SK-N-SH treated with all-trans-retinoic acid at 6 μM for 48 hours (cell line): ENCODE measurements at regions not wholly inside any gene's neighbourhood (a gene's known extent, or its start where the extent isn't known, plus 50 kb on each side); places are given as distances from the start of the nearest gene placed in this dataset.

Experiments used
- ATAC-seq: fragments of 200-7000 bp; cut with Tn5 transposase; 3 replicates; pipeline ENCODE4 v1.9.1; 2020; ENCODE audit warnings: mild to moderate bottlenecking, moderate library complexity
- ARNTL ChIP-seq: fragments of 450-650 bp; formaldehyde crosslinking; IDR thresholded peaks from 2 replicates; pipeline ENCODE4 v1.5.0; 2020; ENCODE audit warnings: low read depth, mild to moderate bottlenecking, moderate library complexity, borderline replicate concordance
- BACH2 ChIP-seq: fragments of 250-450 bp; sonication (Bioruptor Pico); IDR thresholded peaks from 2 replicates; pipeline ENCODE4 v1.9.0; 2021; ENCODE audit warnings: mild to moderate bottlenecking, borderline replicate concordance
- CSDC2 ChIP-seq: fragments of 250-450 bp; sonication (Bioruptor Pico); IDR thresholded peaks from 2 replicates; pipeline ENCODE4 v1.5.0; 2020; ENCODE audit warnings: mild to moderate bottlenecking, moderate library complexity
- ESRRG ChIP-seq: fragments of 250-450 bp; sonication (Bioruptor Pico); IDR thresholded peaks from 2 replicates; pipeline ENCODE4 v1.6.1; 2021; ENCODE audit warnings: mild to moderate bottlenecking
- GLIS3 ChIP-seq: fragments of 250-450 bp; sonication (Bioruptor Pico); IDR thresholded peaks from 2 replicates; pipeline ENCODE4 v1.5.0; 2020; ENCODE audit warnings: mild to moderate bottlenecking, moderate library complexity
- ISL1 ChIP-seq: fragments of 250-450 bp; sonication (Bioruptor Pico); IDR thresholded peaks from 2 replicates; pipeline ENCODE4 v2.1.2; 2022; ENCODE audit warnings: mild to moderate bottlenecking, moderate library complexity
- OSR1 ChIP-seq: fragments of 250-450 bp; sonication (Bioruptor Pico); IDR thresholded peaks from 2 replicates; pipeline ENCODE4 v1.8.0; 2022; ENCODE audit warnings: moderate library complexity, mild to moderate bottlenecking, inconsistent platforms
- RARB ChIP-seq: fragments of 250-450 bp; sonication (Bioruptor Pico); IDR thresholded peaks from 2 replicates; pipeline ENCODE4 v1.8.0; 2021; ENCODE audit warnings: mild to moderate bottlenecking, moderate library complexity
- SNAI2 ChIP-seq: fragments of 250-450 bp; sonication (Bioruptor Pico); IDR thresholded peaks from 2 replicates; pipeline ENCODE4 v1.5.0; 2020; ENCODE audit warnings: mild to moderate bottlenecking, moderate library complexity
- TCF4 ChIP-seq: fragments of 250-450 bp; sonication (Bioruptor Pico); IDR thresholded peaks from 2 replicates; pipeline ENCODE4 v1.8.0; 2021; ENCODE audit warnings: mild to moderate bottlenecking, moderate library complexity, borderline replicate concordance
- ZC3H10 ChIP-seq: fragments of 250-450 bp; sonication (Bioruptor Pico); IDR thresholded peaks from 2 replicates; pipeline ENCODE4 v1.5.1; 2021; ENCODE audit warnings: mild to moderate bottlenecking, moderate library complexity
- ZFP3 ChIP-seq: fragments of 250-450 bp; sonication (Bioruptor Pico); IDR thresholded peaks from 2 replicates; pipeline ENCODE4 v1.5.0; 2020; ENCODE audit warnings: mild to moderate bottlenecking, moderate library complexity
- ZFP30 ChIP-seq: fragments of 450-650 bp; formaldehyde crosslinking; IDR thresholded peaks from 2 replicates; pipeline ENCODE4 v1.5.0; 2022; ENCODE audit warnings: mild to moderate bottlenecking, moderate library complexity
- ZNF565 ChIP-seq: fragments of 450-650 bp; formaldehyde crosslinking; conservative IDR thresholded peaks from 2 replicates; pipeline ENCODE4 v1.5.0; 2020; ENCODE audit warnings: low read depth, mild to moderate bottlenecking, moderate library complexity
- ZNF70 ChIP-seq: fragments of 450-650 bp; formaldehyde crosslinking; IDR thresholded peaks from 2 replicates; pipeline ENCODE4 v1.5.0; 2020; ENCODE audit warnings: mild to moderate bottlenecking, moderate library complexity
- TF ChIP-seq, protein P1 (sequence below): fragments of 250-450 bp; sonication (Bioruptor Pico); IDR thresholded peaks from 2 replicates; pipeline ENCODE4 v1.5.1; 2020; ENCODE audit warnings: low read depth, mild to moderate bottlenecking, moderate library complexity
- TF ChIP-seq, protein P2 (sequence below): fragments of 250-450 bp; sonication (Bioruptor Pico); IDR thresholded peaks from 2 replicates; pipeline ENCODE4 v1.5.0; 2020; ENCODE audit warnings: mild to moderate bottlenecking, moderate library complexity
- TF ChIP-seq, protein P3 (sequence below): fragments of 250-450 bp; sonication (Bioruptor Pico); IDR thresholded peaks from 2 replicates; pipeline ENCODE4 v1.5.1; 2021; ENCODE audit warnings: mild to moderate bottlenecking, moderate library complexity
- TF ChIP-seq, protein P4 (sequence below): fragments of 250-450 bp; sonication (Bioruptor Pico); IDR thresholded peaks from 2 replicates; pipeline ENCODE4 v1.8.0; 2020; ENCODE audit warnings: mild to moderate bottlenecking, moderate library complexity, borderline replicate concordance
- TF ChIP-seq, protein P5 (sequence below): fragments of 250-450 bp; sonication (Bioruptor Pico); IDR thresholded peaks from 2 replicates; pipeline ENCODE4 v1.8.0; 2021; ENCODE audit warnings: low read depth, mild to moderate bottlenecking, moderate library complexity, borderline replicate concordance

DNA sequence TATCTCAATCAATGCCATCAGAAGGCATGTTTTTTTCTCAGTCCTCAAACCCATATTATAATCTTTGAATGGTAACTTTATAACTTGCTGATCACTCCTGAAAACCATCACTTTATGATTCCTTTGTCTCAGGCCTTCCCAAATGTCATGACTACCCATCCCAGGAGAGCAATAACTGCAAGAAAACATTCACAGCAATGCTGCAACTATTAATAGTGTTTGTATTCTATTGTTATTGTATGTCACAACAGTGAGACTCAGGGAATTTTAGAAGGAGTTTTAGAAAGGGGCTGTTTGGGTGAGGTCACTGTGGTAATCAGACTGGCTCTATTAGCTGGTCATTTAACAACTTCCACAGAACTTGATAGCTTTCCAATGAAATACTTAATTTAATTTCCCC, 301.4 kb upstream of the TBX18 start:
- no peak for TF ChIP-seq CSDC2 (CRISPR knock-in tag)
- no peak for TF ChIP-seq RARB (CRISPR knock-in tag)
- TF ChIP-seq, all 23 proteins: peak for 0
- no peak for ATAC-seq

DNA sequence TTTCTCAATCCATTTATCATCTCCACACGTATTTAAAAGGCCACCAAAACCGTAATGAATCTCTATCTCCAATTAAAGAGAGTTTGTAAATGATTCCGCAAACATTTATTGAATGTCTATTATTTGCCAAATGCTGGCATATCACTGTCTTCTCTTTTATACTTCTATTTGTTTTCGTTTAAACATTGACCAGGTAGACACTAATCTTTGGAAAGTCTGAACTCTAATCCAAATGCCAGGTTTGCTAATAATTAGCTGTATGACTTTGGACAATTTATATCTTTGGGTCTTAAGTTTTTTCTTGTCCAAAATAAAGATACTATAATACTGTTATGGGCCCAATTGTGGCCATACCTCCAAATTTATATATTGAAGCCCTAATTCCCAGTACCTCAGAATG, 299.2 kb upstream of the TBX18 start:
- TF ChIP-seq, protein P1, sequence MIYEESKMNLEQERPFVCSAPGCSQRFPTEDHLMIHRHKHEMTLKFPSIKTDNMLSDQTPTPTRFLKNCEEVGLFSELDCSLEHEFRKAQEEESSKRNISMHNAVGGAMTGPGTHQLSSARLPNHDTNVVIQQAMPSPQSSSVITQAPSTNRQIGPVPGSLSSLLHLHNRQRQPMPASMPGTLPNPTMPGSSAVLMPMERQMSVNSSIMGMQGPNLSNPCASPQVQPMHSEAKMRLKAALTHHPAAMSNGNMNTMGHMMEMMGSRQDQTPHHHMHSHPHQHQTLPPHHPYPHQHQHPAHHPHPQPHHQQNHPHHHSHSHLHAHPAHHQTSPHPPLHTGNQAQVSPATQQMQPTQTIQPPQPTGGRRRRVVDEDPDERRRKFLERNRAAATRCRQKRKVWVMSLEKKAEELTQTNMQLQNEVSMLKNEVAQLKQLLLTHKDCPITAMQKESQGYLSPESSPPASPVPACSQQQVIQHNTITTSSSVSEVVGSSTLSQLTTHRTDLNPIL = no peak
- no peak for TF ChIP-seq ISL1
- no peak for TF ChIP-seq ZFP3 (CRISPR knock-in tag)
- TF ChIP-seq TCF4 (CRISPR knock-in tag) = no peak
- TF ChIP-seq BACH2 (CRISPR knock-in tag) = no peak
- no peak for TF ChIP-seq ZFP30 (CRISPR knock-in tag)
- TF ChIP-seq RARB (CRISPR knock-in tag) = no peak
- no peak for TF ChIP-seq ZC3H10
- no peak for TF ChIP-seq ZNF565
- no peak for ATAC-seq

DNA sequence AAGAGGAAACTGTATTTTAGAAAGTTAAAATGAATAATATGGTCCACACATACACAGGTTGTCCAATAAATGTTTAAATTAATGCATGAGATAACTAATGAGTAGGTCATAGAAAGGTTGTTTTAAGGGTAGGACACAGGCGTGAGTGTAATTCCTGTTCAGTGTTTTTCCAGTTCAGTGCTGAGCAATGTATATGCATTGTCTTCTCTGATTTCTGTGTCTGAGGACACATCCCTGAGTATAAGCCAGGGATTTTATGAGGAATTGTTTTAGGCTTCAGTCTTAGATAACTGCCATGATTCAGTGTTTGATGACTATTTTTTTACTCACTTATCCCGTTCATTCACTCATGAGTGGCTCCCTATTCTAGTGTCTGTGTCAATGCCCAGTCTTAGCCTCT, 298.5 kb upstream of the TBX18 start:
- no peak for ATAC-seq
- TF ChIP-seq ZC3H10 = no peak
- TF ChIP-seq ESRRG (CRISPR knock-in tag) = no peak
- TF ChIP-seq ARNTL (CRISPR knock-in tag) = no peak
- TF ChIP-seq, protein P2, sequence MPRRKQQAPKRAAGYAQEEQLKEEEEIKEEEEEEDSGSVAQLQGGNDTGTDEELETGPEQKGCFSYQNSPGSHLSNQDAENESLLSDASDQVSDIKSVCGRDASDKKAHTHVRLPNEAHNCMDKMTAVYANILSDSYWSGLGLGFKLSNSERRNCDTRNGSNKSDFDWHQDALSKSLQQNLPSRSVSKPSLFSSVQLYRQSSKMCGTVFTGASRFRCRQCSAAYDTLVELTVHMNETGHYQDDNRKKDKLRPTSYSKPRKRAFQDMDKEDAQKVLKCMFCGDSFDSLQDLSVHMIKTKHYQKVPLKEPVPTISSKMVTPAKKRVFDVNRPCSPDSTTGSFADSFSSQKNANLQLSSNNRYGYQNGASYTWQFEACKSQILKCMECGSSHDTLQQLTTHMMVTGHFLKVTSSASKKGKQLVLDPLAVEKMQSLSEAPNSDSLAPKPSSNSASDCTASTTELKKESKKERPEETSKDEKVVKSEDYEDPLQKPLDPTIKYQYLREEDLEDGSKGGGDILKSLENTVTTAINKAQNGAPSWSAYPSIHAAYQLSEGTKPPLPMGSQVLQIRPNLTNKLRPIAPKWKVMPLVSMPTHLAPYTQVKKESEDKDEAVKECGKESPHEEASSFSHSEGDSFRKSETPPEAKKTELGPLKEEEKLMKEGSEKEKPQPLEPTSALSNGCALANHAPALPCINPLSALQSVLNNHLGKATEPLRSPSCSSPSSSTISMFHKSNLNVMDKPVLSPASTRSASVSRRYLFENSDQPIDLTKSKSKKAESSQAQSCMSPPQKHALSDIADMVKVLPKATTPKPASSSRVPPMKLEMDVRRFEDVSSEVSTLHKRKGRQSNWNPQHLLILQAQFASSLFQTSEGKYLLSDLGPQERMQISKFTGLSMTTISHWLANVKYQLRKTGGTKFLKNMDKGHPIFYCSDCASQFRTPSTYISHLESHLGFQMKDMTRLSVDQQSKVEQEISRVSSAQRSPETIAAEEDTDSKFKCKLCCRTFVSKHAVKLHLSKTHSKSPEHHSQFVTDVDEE = no peak
- no peak for TF ChIP-seq RARB (CRISPR knock-in tag)
- TF ChIP-seq ZNF70 (CRISPR knock-in tag) = no peak
- TF ChIP-seq, protein P1 = no peak
- no peak for TF ChIP-seq SNAI2 (CRISPR knock-in tag)
- TF ChIP-seq, protein P3, sequence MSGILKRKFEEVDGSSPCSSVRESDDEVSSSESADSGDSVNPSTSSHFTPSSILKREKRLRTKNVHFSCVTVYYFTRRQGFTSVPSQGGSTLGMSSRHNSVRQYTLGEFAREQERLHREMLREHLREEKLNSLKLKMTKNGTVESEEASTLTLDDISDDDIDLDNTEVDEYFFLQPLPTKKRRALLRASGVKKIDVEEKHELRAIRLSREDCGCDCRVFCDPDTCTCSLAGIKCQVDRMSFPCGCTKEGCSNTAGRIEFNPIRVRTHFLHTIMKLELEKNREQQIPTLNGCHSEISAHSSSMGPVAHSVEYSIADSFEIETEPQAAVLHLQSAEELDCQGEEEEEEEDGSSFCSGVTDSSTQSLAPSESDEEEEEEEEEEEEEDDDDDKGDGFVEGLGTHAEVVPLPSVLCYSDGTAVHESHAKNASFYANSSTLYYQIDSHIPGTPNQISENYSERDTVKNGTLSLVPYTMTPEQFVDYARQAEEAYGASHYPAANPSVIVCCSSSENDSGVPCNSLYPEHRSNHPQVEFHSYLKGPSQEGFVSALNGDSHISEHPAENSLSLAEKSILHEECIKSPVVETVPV (CRISPR knock-in tag) = no peak
- TF ChIP-seq TCF4 (CRISPR knock-in tag) = no peak
- TF ChIP-seq OSR1 (CRISPR knock-in tag) = no peak
- TF ChIP-seq ZNF565 = no peak
- TF ChIP-seq, protein P4, sequence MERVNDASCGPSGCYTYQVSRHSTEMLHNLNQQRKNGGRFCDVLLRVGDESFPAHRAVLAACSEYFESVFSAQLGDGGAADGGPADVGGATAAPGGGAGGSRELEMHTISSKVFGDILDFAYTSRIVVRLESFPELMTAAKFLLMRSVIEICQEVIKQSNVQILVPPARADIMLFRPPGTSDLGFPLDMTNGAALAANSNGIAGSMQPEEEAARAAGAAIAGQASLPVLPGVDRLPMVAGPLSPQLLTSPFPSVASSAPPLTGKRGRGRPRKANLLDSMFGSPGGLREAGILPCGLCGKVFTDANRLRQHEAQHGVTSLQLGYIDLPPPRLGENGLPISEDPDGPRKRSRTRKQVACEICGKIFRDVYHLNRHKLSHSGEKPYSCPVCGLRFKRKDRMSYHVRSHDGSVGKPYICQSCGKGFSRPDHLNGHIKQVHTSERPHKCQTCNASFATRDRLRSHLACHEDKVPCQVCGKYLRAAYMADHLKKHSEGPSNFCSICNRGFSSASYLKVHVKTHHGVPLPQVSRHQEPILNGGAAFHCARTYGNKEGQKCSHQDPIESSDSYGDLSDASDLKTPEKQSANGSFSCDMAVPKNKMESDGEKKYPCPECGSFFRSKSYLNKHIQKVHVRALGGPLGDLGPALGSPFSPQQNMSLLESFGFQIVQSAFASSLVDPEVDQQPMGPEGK = no peak
- TF ChIP-seq GLIS3 (CRISPR knock-in tag) = no peak
- no peak for TF ChIP-seq ZFP3 (CRISPR knock-in tag)
- TF ChIP-seq, protein P5, sequence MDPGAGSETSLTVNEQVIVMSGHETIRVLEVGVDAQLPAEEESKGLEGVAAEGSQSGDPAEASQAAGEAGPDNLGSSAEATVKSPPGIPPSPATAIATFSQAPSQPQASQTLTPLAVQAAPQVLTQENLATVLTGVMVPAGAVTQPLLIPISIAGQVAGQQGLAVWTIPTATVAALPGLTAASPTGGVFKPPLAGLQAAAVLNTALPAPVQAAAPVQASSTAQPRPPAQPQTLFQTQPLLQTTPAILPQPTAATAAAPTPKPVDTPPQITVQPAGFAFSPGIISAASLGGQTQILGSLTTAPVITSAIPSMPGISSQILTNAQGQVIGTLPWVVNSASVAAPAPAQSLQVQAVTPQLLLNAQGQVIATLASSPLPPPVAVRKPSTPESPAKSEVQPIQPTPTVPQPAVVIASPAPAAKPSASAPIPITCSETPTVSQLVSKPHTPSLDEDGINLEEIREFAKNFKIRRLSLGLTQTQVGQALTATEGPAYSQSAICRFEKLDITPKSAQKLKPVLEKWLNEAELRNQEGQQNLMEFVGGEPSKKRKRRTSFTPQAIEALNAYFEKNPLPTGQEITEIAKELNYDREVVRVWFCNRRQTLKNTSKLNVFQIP (CRISPR knock-in tag) = no peak
- TF ChIP-seq ZFP30 (CRISPR knock-in tag) = no peak
- TF ChIP-seq BACH2 (CRISPR knock-in tag) = no peak
- TF ChIP-seq ISL1 = no peak
